ENCODE measurements at regions not wholly inside any gene's neighbourhood (a gene's known extent, or its start where the extent isn't known, plus 50 kb on each side); places are given as distances from the start of the nearest gene placed in this dataset.

DNA sequence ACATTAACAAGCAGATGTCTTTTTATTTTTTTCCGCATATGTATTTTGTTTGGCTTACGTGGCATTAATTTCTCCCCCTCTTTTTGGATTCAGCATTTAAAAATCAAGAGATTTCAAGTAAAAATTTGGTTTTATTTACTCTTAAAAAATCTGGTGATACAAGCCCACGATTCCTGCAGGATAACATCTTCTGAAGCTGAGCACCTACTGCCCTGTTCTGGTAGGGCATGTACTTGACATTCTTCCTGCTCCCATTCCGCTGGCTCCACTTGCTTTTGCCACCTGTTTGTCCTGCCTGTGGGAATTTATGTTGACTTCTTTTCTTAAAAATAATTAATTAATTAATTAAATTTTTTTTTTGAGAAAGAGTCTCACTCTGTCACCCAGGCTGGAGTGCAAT is 105.2 kb upstream of the SLC25A13 start:
- TF ChIP-seq POLR2A (IDR thresholded peaks at IDR 0.05) = no peak
- TF ChIP-seq, protein P1, sequence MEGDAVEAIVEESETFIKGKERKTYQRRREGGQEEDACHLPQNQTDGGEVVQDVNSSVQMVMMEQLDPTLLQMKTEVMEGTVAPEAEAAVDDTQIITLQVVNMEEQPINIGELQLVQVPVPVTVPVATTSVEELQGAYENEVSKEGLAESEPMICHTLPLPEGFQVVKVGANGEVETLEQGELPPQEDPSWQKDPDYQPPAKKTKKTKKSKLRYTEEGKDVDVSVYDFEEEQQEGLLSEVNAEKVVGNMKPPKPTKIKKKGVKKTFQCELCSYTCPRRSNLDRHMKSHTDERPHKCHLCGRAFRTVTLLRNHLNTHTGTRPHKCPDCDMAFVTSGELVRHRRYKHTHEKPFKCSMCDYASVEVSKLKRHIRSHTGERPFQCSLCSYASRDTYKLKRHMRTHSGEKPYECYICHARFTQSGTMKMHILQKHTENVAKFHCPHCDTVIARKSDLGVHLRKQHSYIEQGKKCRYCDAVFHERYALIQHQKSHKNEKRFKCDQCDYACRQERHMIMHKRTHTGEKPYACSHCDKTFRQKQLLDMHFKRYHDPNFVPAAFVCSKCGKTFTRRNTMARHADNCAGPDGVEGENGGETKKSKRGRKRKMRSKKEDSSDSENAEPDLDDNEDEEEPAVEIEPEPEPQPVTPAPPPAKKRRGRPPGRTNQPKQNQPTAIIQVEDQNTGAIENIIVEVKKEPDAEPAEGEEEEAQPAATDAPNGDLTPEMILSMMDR (IDR thresholded peaks at IDR 0.05) = no peak
